GM15510 (cell line): ENCODE measurements at regions not wholly inside any gene's neighbourhood (a gene's known extent, or its start where the extent isn't known, plus 50 kb on each side); places are given as distances from the start of the nearest gene placed in this dataset.

ENCODE experiments used
- POLR2A ChIP-seq: IDR thresholded peaks from 3 replicates; pipeline ENCODE4 v1.6.1; 2011; ENCODE audit warnings: borderline replicate concordance; ENCODE audit not compliant: insufficient read length; ENCODE audit errors: extremely low read depth

DNA sequence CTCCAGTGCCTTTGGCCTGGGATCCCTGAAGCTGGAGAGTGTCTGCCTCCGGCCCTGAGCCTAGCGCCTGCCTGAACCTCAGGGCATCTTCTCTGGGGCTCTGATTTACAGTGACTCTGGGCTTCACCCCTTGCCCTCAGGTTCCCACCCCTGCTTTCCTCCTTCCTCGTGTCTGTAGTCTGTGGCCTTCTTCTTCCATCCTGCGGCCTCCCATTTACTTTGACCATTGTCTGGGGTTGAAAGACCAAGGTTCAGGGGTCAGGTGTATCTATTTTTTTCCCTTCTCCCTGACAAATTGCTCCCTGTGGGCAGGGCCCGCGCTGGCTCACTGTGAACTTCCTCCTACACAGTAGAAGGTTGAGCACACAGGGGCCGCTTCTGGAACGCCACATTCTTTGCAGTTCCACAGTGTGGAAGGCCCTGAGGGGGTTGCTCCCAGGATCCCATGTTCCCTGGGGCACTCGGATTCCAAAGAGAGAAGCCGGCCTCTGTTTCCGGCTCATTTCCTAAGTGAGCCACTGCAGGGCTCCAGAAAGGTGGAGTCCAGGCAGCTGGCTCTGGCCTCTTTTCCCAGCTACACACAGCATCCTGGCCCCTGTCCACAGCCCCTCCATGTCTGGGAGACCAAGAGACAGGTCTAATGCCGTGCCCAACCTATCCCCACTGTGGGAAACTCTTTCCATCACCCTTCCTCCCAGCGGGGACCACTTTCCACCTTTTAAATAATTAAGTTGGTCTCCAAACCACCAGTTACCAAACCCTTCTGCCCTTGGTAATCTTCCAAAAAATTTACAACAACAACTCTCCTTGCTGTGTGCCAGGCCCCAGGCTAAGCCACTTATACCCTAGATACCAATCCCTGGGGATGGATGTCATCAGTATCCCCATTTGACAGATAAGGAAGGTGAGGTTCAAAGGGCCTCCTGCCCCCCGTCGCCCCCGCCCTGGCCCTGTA, 140.3 kb upstream of the IER5L start:
- no peak for TF ChIP-seq POLR2A

- no peak for TF ChIP-seq POLR2A
These were observed 139.3 kb upstream of the IER5L start for GRCh38 chr9:129317179-129318011.

DNA sequence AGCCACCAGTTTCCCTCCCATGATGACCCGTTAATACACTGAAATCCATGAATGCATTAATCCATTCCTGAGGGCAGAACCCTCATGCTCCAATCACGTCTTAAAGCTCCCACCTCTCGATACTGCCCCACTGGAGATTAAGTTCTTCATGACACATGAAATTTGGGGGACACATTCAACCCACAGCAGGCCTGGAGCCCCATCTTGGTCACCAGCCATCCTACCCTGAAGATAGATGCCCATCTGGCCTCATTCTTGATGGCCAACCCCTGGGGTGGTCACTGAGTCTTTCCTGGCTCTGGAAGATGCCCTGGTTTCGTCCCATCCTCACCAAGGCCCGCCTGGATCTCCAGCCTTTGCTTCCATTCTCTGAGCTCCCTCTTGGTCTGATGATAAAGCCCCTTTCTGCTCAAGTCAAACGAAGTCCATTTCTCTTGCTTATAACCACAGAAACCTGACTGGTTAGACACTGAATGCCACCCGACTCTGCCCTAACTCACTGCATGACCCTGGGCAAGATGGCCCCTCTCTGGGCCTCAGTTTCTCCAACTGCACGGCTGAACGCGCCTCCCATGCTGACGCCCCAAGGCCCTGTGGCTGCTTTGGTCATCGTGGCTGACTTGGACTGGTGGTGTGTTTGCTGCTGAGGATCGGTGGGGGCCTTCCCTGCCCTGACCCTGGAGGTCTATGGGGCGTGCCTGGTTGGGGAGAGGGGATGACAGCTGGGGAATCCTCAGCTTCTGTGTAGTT, 138.4 kb upstream of the IER5L start:
- TF ChIP-seq POLR2A = no peak

GRCh38 chr9:129313331-129313955, 135.4 kb upstream of the IER5L start:
- TF ChIP-seq POLR2A = no peak

DNA sequence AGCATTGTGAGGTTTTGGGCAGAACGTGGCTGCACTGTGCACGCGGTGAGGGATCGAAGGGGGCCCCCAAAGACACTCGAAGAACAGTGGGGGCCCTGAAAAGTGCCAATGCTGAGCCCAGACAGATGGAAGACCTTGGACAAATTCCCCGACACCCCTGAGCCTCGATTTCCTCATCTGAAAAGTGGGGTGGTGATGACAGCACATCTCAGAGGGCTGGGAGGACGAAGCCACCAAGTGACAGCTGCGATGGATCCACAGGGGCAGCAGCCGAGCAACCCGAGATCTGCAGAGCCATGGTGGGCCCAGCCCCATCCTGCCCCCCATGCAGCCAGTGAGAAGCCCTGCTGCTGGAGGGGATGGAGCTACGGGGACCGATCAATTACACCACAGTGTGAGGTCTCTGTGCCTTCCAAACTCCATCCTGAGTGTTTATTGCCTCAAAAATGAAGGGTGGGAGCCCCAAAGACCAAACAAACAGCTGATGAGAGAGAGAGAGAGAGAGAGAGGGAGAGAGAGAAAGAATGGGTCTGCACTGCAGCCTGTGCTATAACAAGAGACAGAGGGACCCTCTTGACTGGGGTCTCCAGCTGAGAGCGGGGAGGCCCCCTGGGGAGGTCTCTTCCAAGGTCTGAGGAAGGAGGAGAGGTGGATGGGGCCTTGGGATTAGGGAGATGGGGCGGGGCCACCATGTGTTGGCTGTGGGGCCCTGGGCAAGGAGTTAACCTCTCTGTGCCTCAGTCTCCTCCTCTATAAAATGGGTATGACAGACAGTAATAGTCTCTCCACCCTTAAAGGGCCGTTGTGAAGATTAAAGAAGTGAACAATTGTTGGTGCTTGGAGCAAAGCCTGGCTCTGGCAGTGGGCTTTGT, 134.4 kb upstream of the IER5L start:
- no peak for TF ChIP-seq POLR2A

DNA sequence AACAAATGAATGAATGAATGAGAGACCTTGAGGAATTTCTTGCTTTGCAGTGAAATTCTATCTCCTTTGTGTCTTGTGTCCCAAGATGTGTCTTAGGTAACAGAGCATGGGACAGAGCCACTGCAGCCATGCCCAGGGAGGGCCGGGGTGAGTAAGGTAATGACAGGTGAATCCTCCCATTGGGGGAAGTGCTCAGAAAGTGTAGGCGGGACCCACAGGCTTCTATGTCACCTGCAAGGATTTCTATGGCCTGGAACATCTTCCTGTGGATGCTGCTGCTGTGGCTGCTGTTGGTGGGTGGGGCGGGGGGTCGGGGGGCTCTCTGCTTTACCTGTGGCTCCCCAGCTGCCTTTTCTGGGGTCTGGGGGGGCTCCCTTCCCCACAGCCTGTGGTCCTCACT, 133.6 kb upstream of the IER5L start:
- no peak for TF ChIP-seq POLR2A

DNA sequence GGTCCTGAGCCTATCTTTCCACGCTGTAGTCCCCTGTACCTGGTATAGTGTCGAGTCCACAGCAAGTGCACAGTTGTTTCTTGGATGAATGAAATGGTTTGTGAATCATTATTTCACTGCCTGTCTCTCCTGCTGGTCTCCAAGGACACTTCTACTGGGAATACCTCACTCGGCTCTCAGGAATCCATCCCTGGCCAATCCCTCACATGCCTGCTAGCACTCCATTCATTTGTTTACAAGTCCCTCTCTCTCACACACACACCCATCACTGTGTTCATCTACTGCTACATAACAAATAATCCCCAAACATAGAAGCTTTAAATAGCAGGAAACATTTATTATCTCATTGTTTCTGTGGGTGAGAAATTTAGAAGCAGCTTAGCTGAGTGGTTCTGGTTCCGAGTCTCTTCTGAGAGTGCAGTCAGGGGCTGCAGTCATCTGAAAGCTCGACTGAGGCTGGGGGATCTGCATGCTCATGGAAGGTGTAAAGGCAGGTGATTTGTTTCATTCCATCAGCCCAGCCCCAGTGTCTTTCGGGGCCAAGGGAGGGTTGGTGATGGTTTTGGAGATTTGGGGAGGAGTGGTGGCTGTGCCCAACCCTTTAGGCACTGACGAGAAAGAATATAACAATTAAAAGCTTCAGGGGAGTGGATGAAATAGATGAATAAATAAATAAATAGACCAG, 132.7 kb upstream of the IER5L start:
- TF ChIP-seq POLR2A = no peak

DNA sequence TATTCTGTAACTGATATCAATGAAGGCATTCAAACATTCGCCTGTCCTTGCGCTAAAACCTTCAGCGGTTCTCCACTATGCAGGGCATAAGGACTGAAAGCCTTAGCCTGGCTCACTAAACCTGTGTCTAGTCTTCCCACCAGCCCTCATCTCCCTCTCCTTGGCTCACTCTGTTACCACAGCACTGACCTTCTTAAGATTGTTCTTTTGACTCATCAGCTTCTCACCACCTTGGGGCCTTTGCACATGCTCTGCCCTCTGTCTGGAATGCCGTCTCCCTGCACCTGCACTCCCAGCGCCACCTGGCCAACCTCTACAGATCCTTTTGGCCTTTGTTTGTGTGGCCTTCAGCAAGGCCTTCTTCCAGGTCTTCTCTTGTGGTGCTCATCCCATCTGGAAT, 131.8 kb upstream of the IER5L start:
- TF ChIP-seq POLR2A = no peak

- no peak for TF ChIP-seq POLR2A
These were observed 131.0 kb upstream of the IER5L start for GRCh38 chr9:129309041-129309430.

GRCh38 chr9:129307227-129307970, 129.3 kb upstream of the IER5L start:
- TF ChIP-seq POLR2A = no peak

- TF ChIP-seq POLR2A = no peak
These were observed 128.4 kb upstream of the IER5L start for GRCh38 chr9:129306318-129306973.

DNA sequence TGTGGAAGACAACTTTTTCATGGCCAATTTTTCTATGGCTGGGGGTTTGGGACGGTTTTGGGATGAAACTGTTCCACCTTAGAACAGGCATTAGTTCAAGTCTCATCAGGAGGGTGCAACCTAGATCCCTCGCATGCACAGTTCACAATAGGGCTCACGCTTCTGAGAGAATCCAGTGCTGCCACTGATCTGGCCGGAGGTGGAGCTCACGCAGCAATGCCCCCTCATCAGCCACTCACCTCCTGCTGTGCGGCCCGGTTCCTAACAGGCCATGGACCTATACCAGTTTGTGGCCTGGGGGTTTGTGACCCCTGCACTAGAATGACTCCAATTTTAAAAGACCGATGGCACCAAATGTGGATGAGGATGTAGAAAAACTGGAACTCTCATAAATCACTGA, 127.2 kb upstream of the IER5L start:
- no peak for TF ChIP-seq POLR2A
